PFSK-1 (cell line): ENCODE measurements at regions not wholly inside any gene's neighbourhood (a gene's known extent, or its start where the extent isn't known, plus 50 kb on each side); places are given as distances from the start of the nearest gene placed in this dataset.

Experiments
- FOXP2 ChIP-seq: optimal IDR thresholded peaks from 2 replicates; pipeline ENCODE3; 2011; ENCODE audit warnings: borderline replicate concordance, control low read depth, inconsistent platforms; ENCODE audit not compliant: insufficient read depth; ENCODE audit errors: extremely low read length, extremely low read depth
- POLR2AphosphoS5 ChIP-seq: IDR thresholded peaks from 2 replicates; pipeline ENCODE4 v1.6.1; 2012; ENCODE audit warnings: low read depth, mild to moderate bottlenecking, control low read depth, low read length, moderate library complexity
- SIN3A ChIP-seq: IDR thresholded peaks from 2 replicates; pipeline ENCODE4 v1.6.1; 2012; ENCODE audit warnings: mild to moderate bottlenecking, low read length, moderate library complexity, borderline replicate concordance; ENCODE audit not compliant: insufficient read depth
- TAF1 ChIP-seq: IDR thresholded peaks from 2 replicates; pipeline ENCODE4 v1.6.1; 2012; ENCODE audit warnings: low read length, control low read depth, borderline replicate concordance; ENCODE audit not compliant: insufficient read depth
- TF ChIP-seq, protein P1 (sequence below), 2 experiments: IDR thresholded peaks; 2 replicates each; pipeline versions ENCODE4 v1.6.1 to v1.8.0; 2011 to 2012; ENCODE audit warnings: low read depth in 2 of 2, low read length in 2 of 2, control low read depth in 1 of 2, inconsistent platforms in 1 of 2, mild to moderate bottlenecking in 1 of 2, moderate library complexity in 1 of 2; ENCODE audit not compliant: insufficient read depth in 1 of 2

DNA sequence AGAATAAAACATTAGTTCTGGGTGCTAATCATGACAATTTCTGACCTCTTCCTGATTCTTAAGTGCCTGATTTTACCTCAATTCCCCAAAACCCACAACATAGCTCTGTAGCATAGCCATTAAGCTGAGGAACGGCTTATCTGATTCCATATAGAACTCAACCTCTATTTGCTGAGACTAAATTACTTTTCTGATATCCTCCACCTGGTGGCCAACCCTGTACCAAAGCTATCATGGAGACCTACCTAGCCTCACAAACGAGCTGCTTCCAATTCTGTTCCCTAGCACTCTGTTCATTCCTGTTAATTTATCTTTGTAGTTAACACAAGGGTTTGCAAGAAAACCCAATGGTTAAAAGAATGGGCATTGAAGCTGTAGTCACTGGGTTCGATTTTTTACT is 245.2 kb downstream of the PLOD2 start:
- TF ChIP-seq, protein P1, sequence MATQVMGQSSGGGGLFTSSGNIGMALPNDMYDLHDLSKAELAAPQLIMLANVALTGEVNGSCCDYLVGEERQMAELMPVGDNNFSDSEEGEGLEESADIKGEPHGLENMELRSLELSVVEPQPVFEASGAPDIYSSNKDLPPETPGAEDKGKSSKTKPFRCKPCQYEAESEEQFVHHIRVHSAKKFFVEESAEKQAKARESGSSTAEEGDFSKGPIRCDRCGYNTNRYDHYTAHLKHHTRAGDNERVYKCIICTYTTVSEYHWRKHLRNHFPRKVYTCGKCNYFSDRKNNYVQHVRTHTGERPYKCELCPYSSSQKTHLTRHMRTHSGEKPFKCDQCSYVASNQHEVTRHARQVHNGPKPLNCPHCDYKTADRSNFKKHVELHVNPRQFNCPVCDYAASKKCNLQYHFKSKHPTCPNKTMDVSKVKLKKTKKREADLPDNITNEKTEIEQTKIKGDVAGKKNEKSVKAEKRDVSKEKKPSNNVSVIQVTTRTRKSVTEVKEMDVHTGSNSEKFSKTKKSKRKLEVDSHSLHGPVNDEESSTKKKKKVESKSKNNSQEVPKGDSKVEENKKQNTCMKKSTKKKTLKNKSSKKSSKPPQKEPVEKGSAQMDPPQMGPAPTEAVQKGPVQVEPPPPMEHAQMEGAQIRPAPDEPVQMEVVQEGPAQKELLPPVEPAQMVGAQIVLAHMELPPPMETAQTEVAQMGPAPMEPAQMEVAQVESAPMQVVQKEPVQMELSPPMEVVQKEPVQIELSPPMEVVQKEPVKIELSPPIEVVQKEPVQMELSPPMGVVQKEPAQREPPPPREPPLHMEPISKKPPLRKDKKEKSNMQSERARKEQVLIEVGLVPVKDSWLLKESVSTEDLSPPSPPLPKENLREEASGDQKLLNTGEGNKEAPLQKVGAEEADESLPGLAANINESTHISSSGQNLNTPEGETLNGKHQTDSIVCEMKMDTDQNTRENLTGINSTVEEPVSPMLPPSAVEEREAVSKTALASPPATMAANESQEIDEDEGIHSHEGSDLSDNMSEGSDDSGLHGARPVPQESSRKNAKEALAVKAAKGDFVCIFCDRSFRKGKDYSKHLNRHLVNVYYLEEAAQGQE (IDR thresholded peaks at IDR 0.05; ENCODE audit: insufficient read depth in 1 of 2, low read depth in 2 of 2, low read length in 2 of 2) = no peak
- TF ChIP-seq TAF1 (no peak), POLR2AphosphoS5 (no peak), SIN3A (no peak), FOXP2 (no peak)

DNA sequence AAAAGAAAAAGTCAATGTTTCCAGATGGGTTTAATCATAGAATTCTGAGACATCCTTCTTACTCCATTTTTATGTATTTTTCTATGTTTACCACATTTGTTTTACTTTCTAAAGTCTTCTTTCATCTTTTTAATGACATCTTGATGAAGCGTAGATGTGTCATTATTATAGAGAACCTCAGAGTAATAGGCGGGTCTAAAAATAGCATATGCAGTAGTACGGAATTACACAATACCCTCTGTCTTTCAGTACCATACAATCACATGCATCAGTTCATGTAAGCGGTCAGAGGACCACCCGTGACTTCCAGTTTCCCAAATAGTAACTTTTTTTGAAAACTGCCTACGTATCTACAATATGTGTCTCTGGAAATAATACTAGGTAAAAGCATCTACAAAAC is 224.0 kb downstream of the PLOD2 start:
- no peak for TF ChIP-seq SIN3A

DNA sequence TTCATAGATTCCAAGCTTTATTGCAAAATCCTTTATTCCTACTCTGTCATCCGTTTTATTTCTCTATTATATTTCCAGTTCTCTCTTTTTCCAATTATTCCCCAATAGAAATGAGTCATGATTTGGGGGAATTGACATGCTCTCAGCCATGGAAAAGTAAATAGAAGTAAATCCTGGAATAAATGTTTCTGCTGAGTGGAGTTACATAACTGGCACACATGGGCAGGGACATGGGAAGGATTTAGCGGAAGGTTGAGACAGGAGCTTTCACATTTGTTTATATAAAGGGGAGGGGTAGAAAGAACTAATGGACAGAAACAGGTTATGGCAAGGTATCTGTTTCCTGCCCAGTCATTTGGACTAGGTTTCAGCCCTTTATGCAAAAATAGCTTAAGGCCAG is 221.6 kb downstream of the PLOD2 start:
- no peak for TF ChIP-seq TAF1
- TF ChIP-seq POLR2AphosphoS5 = no peak
- TF ChIP-seq FOXP2 = no peak
- TF ChIP-seq, protein P1 (IDR thresholded peaks at IDR 0.05; ENCODE audit: insufficient read depth in 1 of 2, low read depth in 2 of 2, low read length in 2 of 2) = no peak
- no peak for TF ChIP-seq SIN3A

DNA sequence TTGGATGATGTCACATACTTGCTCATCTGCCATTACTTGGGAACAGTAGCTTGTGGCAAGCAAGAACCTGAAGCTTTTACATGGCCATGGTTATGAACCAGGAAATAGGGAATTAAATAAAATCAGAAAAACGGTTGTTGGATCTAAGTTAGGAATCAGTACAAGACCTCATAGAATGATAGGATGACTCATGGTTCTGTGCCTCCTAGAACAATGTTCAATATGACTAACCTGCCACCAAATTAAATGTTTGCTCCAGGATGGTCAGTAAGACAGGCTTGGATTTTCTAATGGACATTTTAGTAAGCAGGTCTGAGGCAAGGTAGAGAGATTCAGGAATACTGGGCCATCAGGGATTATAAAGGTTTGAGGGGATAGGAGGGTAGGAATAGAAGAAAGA is 218.9 kb downstream of the PLOD2 start:
- no peak for TF ChIP-seq SIN3A
- TF ChIP-seq TAF1 = no peak
- TF ChIP-seq, protein P1 (IDR thresholded peaks at IDR 0.05; ENCODE audit: insufficient read depth in 1 of 2, low read depth in 2 of 2, low read length in 2 of 2) = no peak
- no peak for TF ChIP-seq POLR2AphosphoS5
- no peak for TF ChIP-seq FOXP2

DNA sequence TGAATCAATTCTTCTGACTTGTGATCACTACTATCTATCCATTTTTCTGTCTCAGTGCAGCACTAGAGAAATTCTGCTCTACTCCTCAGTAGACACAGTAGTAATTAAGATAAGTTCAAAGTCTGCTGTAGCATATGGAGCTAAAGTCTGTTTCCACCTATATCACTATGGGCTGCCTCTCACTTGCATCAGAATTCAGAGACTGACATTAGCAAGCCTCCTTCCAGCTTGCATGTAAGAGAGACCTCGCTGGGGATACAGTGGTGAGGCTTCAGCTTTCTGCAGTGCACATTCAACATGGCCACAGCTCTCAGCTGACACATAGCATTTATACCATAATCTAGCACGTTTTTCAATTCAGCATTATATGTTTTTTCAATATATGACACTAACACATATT is 217.0 kb downstream of the PLOD2 start:
- TF ChIP-seq FOXP2 (no peak), POLR2AphosphoS5 (no peak), SIN3A (no peak), TAF1 (no peak)
- TF ChIP-seq, protein P1 (IDR thresholded peaks at IDR 0.05; ENCODE audit: insufficient read depth in 1 of 2, low read depth in 2 of 2, low read length in 2 of 2) = no peak
